Fibroblast of pulmonary artery (primary cell): ENCODE measurements at regions not wholly inside any gene's neighbourhood (a gene's known extent, or its start where the extent isn't known, plus 50 kb on each side); places are given as distances from the start of the nearest gene placed in this dataset.

ENCODE experiments used
- DNase-seq: peaks from one replicate; pipeline ENCODE4 v3.0.0-alpha.2; 2010; ENCODE audit warnings: low read depth
- H3K4me3 ChIP-seq: replicated peaks from 2 replicates; pipeline ENCODE4 v1.5.1; 2011; ENCODE audit warnings: low read depth, mild to moderate bottlenecking, control low read depth, low read length, moderate library complexity
- CTCF ChIP-seq: IDR thresholded peaks from 2 replicates; pipeline ENCODE4 v1.5.1; 2011; ENCODE audit warnings: mild to moderate bottlenecking, control low read depth, low read length, inconsistent platforms; ENCODE audit errors: missing control alignments

GRCh38 chr11:45580399-45580798, 85.0 kb downstream of the CHST1 start:
- TF ChIP-seq CTCF = no peak

GRCh38 chr11:45578316-45578715, 87.1 kb downstream of the CHST1 start:
- no peak overlapping the region for H3K4me3 ChIP-seq
- DNase-seq = no peak
- TF ChIP-seq CTCF = no peak

More at GRCh38 chr11:45580399-45580798, 85.0 kb downstream of the CHST1 start:
- peak; percentile 64 for DNase-seq
- no peak overlapping the region for H3K4me3 ChIP-seq

- no peak for TF ChIP-seq CTCF
- H3K4me3 ChIP-seq = no peak overlapping the region
- no peak for DNase-seq
Observed at GRCh38 chr11:45577752-45578151, 87.7 kb downstream of the CHST1 start.

- TF ChIP-seq CTCF = no peak
- DNase-seq = no peak
- no peak overlapping the region for H3K4me3 ChIP-seq
Observed at GRCh38 chr11:45576461-45577215, 88.8 kb downstream of the CHST1 start.

- TF ChIP-seq CTCF = no peak
- H3K4me3 ChIP-seq = no peak overlapping the region
- no peak for DNase-seq
Observed at GRCh38 chr11:45573728-45574127, 91.7 kb downstream of the CHST1 start.

- no peak for TF ChIP-seq CTCF
- no peak overlapping the region for H3K4me3 ChIP-seq
- no peak for DNase-seq
Observed at GRCh38 chr11:45572354-45573123, 92.9 kb downstream of the CHST1 start.

GRCh38 chr11:45569776-45570175, 95.6 kb downstream of the CHST1 start:
- no peak for TF ChIP-seq CTCF
- H3K4me3 ChIP-seq = no peak overlapping the region
- DNase-seq = no peak
